ENCODE measurements at regions not wholly inside any gene's neighbourhood (a gene's known extent, or its start where the extent isn't known, plus 50 kb on each side); places are given as distances from the start of the nearest gene placed in this dataset.

DNA sequence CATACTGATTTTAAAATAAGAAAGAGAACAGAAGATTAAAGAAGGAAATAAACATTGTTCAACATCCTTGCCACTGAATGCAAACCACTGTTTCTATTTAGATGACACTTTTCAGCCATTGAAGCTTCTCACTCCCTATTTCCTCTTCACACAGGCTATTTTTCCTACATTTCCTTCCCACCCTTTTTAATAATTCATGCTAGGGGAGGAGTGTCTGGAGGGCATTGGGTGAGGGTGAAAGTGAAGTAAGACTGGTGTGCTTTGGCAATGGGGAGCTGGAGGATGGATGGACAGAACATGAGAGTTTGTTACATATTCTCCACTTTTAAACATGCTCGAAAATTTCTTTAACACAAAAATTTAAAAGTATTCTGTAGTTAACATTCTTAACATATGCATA is 168.8 kb upstream of the GLI3 start:
- Mint-ChIP-seq H3K9me3 (no peaks in the 10 kb centered on the region), H3K4me1 (peaks cover 0 to 9% of the 10 kb centered on the region in 2 experiments), H3K27ac (no peak overlapping the region), H3K4me3 (no peak overlapping the region), H3K36me3 (ENCODE audit: insufficient read depth in 1 of 3, low read depth in 3 of 3) (no peaks in the 10 kb centered on the region), H3K27me3 (ENCODE audit: low read depth) (no peaks in the 10 kb centered on the region)
- Histone ChIP-seq H3K9ac (ENCODE audit: extremely low read depth, insufficient read length, low read length) (no peak overlapping the region), H3K27me3 (ENCODE audit: insufficient read depth, low read length) (no peaks in the 10 kb centered on the region), H3K79me1 (ENCODE audit: insufficient read depth, low read depth, low read length, poor library complexity, severe bottlenecking) (no peaks in the 10 kb centered on the region), H3K14ac (ENCODE audit: insufficient read depth, low read length) (no peak overlapping the region), H3T11ph (ENCODE audit: low read length) (no peak overlapping the region), H4K8ac (replicated peaks; ENCODE audit: insufficient read length, low read depth, low read length) (no peak overlapping the region), H4K20me1 (ENCODE audit: control insufficient read depth, insufficient read depth, insufficient read length) (no peaks in the 10 kb centered on the region), H2BK12ac (ENCODE audit: insufficient read length, low read depth, low read length) (no peak overlapping the region), H2BK20ac (ENCODE audit: low read depth, low read length, poor library complexity, severe bottlenecking) (no peak overlapping the region), H3K27ac (ENCODE audit: insufficient read length, low read depth, low read length) (no peak overlapping the region), H2AK5ac (ENCODE audit: insufficient read length, low read length) (no peak overlapping the region), H3K4me1 (ENCODE audit: insufficient read depth, low read length) (no peaks in the 10 kb centered on the region), H3K23ac (ENCODE audit: insufficient read length, low read depth, low read length) (no peak overlapping the region), H4K5ac (ENCODE audit: insufficient read length, low read depth, low read length) (no peak overlapping the region), H3K9me3 (ENCODE audit: control insufficient read depth, low read depth, low read length) (no peaks in the 10 kb centered on the region), H3K23me2 (ENCODE audit: insufficient read length, low read depth, low read length, poor library complexity, severe bottlenecking) (no peaks in the 10 kb centered on the region), H2BK15ac (ENCODE audit: low read depth, low read length) (no peak overlapping the region), H3K4me2 (ENCODE audit: insufficient read depth, insufficient read length, low read length) (no peak overlapping the region), H2BK5ac (ENCODE audit: insufficient read length, low read length) (no peak overlapping the region), H2BK120ac (ENCODE audit: low read depth, low read length, poor library complexity, severe bottlenecking) (no peak overlapping the region), H3K18ac (ENCODE audit: insufficient read length, low read depth, low read length) (no peak overlapping the region), H2AFZ (ENCODE audit: low read length) (no peak overlapping the region), H3K56ac (ENCODE audit: insufficient read length, low read depth, low read length) (no peak overlapping the region), H4K91ac (ENCODE audit: insufficient read length, low read depth, low read length) (no peak overlapping the region), H3K4ac (ENCODE audit: low read depth, low read length) (no peak overlapping the region), H3K79me2 (ENCODE audit: insufficient read depth, low read length) (no peaks in the 10 kb centered on the region)
- DNase-seq: no peak
- WGBS (ENCODE audit: extremely low coverage, insufficient read length, low lambda C conversion rate): no CpG with 5 or more reads among the region's 1 CpG
- TF ChIP-seq CTCF (conservative IDR thresholded peaks at IDR 0.05): no peak
